HG03196 (cell line): ENCODE measurements at regions not wholly inside any gene's neighbourhood (a gene's known extent, or its start where the extent isn't known, plus 50 kb on each side); places are given as distances from the start of the nearest gene placed in this dataset.
A peak's percentile ranks its signal among the peaks of the same experiment; 100 is the strongest.

Experiments used
- ATAC-seq: cut with Tn5 transposase; IDR thresholded peaks from one replicate; pipeline ENCODE4 v1.9.1; 2021; ENCODE audit not compliant: unreplicated experiment

GRCh38 chr16:85971902-85972638 is 73.1 kb downstream of the IRF8 start:
- ATAC-seq = no peak

- ATAC-seq = no peak
Measured at GRCh38 chr16:85974428-85975375, 75.7 kb downstream of the IRF8 start.

GRCh38 chr16:85975451-85975981 is 76.6 kb downstream of the IRF8 start:
- no peak for ATAC-seq

- no peak for ATAC-seq
Measured at GRCh38 chr16:85978291-85978775, 79.4 kb downstream of the IRF8 start.

- ATAC-seq = no peak
Measured at GRCh38 chr16:85978976-85979375, 80.0 kb downstream of the IRF8 start.

GRCh38 chr16:85979605-85980004 is 80.6 kb downstream of the IRF8 start:
- ATAC-seq = no peak

GRCh38 chr16:85980686-85981085 is 81.7 kb downstream of the IRF8 start:
- no peak for ATAC-seq

- ATAC-seq = no peak
Measured at GRCh38 chr16:85981826-85982562, 83.0 kb downstream of the IRF8 start.

GRCh38 chr16:85982563-85982939 is 83.6 kb downstream of the IRF8 start:
- no peak for ATAC-seq

GRCh38 chr16:85983064-85983463 is 84.1 kb downstream of the IRF8 start:
- no peak for ATAC-seq

- ATAC-seq = no peak
Measured at GRCh38 chr16:85983606-85984230, 84.8 kb downstream of the IRF8 start.

GRCh38 chr16:85984231-85984880 is 85.4 kb downstream of the IRF8 start:
- no peak for ATAC-seq

GRCh38 chr16:85984947-85985451 is 86.0 kb downstream of the IRF8 start:
- ATAC-seq = no peak

GRCh38 chr16:85986931-85987749 is 88.2 kb downstream of the IRF8 start:
- no peak for ATAC-seq

GRCh38 chr16:85987750-85988078 is 88.8 kb downstream of the IRF8 start:
- ATAC-seq = no peak

GRCh38 chr16:85988306-85988705 is 89.3 kb downstream of the IRF8 start:
- ATAC-seq = peak; percentile 3

GRCh38 chr16:85988723-85989313 is 89.9 kb downstream of the IRF8 start:
- peak; percentile 44 for ATAC-seq

GRCh38 chr16:85989376-85989775 is 90.4 kb downstream of the IRF8 start:
- ATAC-seq = no peak
